ENCODE measurements at regions not wholly inside any gene's neighbourhood (a gene's known extent, or its start where the extent isn't known, plus 50 kb on each side); places are given as distances from the start of the nearest gene placed in this dataset.
"Not testable (repeated sequence)": the region's sequence is repeated elsewhere in the genome, so short reads cannot be mapped to it uniquely, and the experiment has no call there.

DNA sequence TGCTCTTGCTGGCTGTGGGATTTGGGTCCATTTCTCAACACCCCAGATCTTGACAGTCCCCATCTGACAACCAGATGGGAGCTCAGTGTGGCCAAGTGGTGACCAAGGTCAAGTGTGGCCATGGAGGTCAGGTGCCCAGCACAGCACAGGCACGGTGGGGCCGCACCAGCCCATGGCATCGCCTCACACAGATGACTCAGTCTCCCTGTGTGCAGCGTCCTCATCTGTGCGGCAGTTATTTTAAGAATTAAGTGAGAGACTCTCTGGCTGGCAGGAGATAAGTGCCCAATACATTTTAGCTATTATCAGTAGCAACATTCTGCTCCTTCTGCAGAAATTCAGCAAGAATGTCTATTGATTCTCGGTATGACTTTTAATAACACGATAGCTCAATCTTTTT, 167.2 kb downstream of the DDX1 start:
- TF ChIP-seq, protein P1, sequence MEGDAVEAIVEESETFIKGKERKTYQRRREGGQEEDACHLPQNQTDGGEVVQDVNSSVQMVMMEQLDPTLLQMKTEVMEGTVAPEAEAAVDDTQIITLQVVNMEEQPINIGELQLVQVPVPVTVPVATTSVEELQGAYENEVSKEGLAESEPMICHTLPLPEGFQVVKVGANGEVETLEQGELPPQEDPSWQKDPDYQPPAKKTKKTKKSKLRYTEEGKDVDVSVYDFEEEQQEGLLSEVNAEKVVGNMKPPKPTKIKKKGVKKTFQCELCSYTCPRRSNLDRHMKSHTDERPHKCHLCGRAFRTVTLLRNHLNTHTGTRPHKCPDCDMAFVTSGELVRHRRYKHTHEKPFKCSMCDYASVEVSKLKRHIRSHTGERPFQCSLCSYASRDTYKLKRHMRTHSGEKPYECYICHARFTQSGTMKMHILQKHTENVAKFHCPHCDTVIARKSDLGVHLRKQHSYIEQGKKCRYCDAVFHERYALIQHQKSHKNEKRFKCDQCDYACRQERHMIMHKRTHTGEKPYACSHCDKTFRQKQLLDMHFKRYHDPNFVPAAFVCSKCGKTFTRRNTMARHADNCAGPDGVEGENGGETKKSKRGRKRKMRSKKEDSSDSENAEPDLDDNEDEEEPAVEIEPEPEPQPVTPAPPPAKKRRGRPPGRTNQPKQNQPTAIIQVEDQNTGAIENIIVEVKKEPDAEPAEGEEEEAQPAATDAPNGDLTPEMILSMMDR (IDR thresholded peaks at IDR 0.05) = no peak
- no peak for DNase-seq (ENCODE audit: low spot score)
- no peak for ATAC-seq (ENCODE audit: low FRiP score)

DNA sequence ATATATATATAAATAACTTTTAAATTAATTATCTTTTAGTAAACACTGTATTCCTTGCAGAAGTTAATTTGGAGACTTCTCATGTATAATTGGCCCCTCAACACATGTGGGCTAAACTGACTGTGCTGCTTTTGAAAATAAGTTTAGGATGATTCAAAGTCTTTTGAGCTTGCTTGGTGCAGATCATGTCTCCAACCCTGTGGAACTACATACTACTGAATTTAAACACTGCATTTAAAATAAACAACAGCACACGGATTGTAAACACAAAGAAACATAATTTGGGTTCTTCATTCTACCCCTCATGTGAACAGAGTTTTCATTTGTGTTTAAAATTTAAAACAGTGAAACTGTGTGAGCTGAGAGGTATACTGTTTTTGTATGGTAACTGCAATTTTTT, 167.7 kb downstream of the DDX1 start:
- TF ChIP-seq, protein P1 (IDR thresholded peaks at IDR 0.05) = no peak
- ATAC-seq (ENCODE audit: low FRiP score) (no peak), DNase-seq (ENCODE audit: low spot score) (no peak)

DNA sequence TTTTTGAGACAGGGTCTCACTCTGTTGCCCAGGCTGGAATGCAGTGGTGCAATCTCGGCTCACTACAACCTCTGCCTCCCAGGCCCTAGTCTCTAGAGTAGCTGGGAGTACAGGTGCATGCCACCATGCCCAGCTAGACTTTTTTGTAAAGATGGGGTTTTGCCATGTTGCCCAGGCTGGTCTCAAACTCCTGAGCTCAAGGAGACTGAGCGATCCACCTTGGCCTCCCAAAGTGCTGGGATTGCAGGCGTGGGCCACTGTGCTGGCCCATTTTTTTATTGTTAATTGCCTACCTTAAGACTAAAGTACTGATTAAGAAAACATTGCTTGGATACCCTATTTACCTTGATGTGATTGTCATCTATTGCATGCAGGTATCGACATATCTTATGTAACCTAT, 168.1 kb downstream of the DDX1 start:
- not testable (repeated sequence) for DNase-seq (ENCODE audit: low spot score); ATAC-seq (ENCODE audit: low FRiP score)

DNA sequence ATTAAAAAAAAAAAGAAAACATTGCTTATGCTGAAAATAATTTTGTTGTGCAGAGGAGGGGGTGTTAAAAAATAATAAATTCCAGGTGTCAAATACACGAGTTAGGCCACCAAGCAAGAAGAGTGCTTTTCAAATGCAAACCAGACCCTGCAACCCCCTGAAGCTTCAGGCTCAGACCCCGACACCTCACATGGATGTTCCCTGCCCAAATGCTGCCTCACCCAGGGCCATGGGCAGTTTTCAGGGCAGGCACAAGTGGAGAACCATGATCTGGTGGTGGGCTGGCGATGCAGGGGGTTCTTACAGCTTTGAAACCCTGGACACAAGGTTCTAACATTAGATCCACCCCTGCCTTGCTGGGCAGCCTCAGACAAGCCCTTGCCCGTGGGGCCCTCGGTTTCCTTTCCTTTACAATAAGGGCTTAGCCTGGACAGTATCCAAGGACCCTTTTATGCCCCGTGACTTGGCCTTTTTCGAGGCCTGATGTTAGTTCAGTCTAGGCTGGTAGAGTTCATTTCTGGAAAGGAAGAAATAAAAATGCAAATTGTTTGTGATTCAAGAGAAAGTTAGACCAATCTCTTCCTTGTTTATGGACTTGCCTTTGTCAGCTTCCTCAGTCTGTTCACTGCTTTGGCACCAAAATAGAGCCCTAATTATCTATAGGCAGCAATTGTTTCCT, 168.7 kb downstream of the DDX1 start:
- TF ChIP-seq, protein P1 (IDR thresholded peaks at IDR 0.05) = no peak
- DNase-seq (ENCODE audit: low spot score) = no peak
- no peak for ATAC-seq (ENCODE audit: low FRiP score)

DNA sequence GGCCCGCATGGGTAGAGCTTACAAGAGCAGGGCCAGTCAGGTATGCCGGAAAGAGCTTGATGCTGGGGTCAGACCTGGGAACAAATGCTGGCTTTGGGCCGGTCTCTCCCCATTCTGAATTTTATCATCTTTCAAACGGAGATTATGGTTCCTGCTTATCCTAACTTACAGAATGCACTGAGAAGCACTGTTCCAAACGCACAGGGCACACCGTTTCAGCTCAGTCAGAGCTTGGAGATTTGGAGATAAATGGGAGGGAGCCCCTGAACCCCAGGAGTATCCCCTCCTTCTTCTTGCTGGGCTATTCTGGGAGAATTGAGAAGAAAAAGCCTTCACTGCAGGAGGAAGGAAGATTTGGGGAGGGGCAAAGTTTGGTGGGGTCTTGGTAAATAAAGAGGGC, 169.4 kb downstream of the DDX1 start:
- no peak for DNase-seq (ENCODE audit: low spot score)
- TF ChIP-seq, protein P1 (IDR thresholded peaks at IDR 0.05) = no peak
- ATAC-seq (ENCODE audit: low FRiP score) = no peak

DNA sequence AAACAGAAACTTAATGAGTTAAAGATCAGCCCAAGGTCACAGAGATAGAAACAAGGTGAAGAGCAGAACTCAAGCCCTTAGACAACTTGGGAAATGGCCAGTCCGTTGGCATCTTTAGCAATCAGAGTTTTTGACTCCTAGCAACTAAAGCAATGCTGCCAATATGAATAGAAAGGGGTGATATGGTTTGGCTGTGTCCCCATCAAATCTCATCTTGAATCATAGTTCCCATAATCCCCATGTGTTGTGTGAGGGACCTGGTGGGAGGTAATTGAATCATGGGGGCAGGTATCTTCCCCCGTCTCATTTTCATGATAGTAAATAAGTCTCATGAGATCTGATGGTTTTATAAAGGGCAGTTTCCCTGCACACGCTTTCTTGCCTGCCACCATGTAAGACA, 170.2 kb downstream of the DDX1 start:
- TF ChIP-seq, protein P1 (IDR thresholded peaks at IDR 0.05) = no peak
- ATAC-seq (ENCODE audit: low FRiP score) = no peak
- no peak for DNase-seq (ENCODE audit: low spot score)

DNA sequence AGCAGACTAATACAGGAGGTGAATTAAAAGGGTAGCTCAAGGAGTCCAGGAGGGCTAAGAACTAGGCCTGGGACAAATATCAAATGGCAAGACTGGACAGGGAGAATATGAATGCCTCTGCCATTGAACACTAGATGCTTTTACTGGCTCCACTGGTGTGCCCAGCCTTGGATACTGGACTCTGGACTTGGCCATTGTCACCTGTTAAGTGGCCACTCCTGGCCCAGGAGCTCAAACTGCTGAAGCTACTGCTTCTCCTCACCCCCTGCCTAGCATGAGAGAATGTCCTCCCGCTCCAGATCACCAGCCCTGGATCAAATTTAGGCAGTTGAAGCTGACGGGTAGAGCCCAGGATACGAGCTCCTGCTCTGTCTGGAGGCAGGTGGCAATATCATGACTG, 170.8 kb downstream of the DDX1 start:
- TF ChIP-seq, protein P1 (IDR thresholded peaks at IDR 0.05) = no peak
- no peak for DNase-seq (ENCODE audit: low spot score)
- no peak for ATAC-seq (ENCODE audit: low FRiP score)
